ENCODE measurements at regions not wholly inside any gene's neighbourhood (a gene's known extent, or its start where the extent isn't known, plus 50 kb on each side); places are given as distances from the start of the nearest gene placed in this dataset.

DNA sequence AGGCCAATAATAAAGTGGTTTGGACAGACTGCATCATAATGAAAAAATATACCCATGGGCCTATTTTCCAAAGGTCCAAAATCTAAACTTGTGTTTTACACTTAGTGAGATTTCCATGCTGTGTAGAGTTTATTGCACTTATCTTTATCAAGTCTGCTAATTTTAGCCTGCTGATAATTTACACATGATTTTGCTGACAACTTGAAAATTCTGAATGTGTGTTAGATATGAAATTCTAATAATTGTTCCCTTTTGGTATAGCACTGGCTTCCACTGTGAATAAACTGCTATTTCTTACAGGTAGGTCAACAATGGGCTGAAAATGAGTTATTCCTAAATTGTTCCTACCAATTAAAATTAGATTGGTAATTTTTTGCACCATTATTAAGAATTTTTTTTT, 589.1 kb upstream of the ANO3 start:
- TF ChIP-seq FOSB (CRISPR knock-in tag; IDR thresholded peaks at IDR 0.05) (no peak), HOXB5 (CRISPR knock-in tag; IDR thresholded peaks at IDR 0.05) (no peak)
- TF ChIP-seq, protein P1, sequence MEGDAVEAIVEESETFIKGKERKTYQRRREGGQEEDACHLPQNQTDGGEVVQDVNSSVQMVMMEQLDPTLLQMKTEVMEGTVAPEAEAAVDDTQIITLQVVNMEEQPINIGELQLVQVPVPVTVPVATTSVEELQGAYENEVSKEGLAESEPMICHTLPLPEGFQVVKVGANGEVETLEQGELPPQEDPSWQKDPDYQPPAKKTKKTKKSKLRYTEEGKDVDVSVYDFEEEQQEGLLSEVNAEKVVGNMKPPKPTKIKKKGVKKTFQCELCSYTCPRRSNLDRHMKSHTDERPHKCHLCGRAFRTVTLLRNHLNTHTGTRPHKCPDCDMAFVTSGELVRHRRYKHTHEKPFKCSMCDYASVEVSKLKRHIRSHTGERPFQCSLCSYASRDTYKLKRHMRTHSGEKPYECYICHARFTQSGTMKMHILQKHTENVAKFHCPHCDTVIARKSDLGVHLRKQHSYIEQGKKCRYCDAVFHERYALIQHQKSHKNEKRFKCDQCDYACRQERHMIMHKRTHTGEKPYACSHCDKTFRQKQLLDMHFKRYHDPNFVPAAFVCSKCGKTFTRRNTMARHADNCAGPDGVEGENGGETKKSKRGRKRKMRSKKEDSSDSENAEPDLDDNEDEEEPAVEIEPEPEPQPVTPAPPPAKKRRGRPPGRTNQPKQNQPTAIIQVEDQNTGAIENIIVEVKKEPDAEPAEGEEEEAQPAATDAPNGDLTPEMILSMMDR (IDR thresholded peaks at IDR 0.05): no peak

Data from A549 (cell line).